Activated naive CD4-positive, alpha-beta T cell treated with anti-CD3 and anti-CD28 coated beads for 36 hours (primary cell): ENCODE measurements at regions not wholly inside any gene's neighbourhood (a gene's known extent, or its start where the extent isn't known, plus 50 kb on each side); places are given as distances from the start of the nearest gene placed in this dataset.
"Not testable (repeated sequence)": the region's sequence is repeated elsewhere in the genome, so short reads cannot be mapped to it uniquely, and the experiment has no call there.

Source experiments
- CTCF ChIA-PET: fragments of 350-600 bp; sonication (Branson Sonifier 250); formaldehyde crosslinking; loops from one replicate; lab custom pipeline; 2021; ENCODE audit warnings: antibody characterized with exemption; lab: Charles Lee
- DNase-seq: peaks from one replicate; pipeline ENCODE4 v3.0.0-alpha.2; 2020
- H3K27ac Mint-ChIP-seq: one replicate; pipeline ENCODE4 v1.8.0; 2021; ENCODE audit warnings: mild to moderate bottlenecking, mixed read lengths
- H3K27me3 Mint-ChIP-seq: one replicate; pipeline ENCODE4 v1.8.0; 2021; ENCODE audit warnings: low read depth, mixed read lengths
- H3K36me3 Mint-ChIP-seq: one replicate; pipeline ENCODE4 v1.8.0; 2021; ENCODE audit warnings: low read depth, mixed read lengths
- H3K4me1 Mint-ChIP-seq: one replicate; pipeline ENCODE4 v1.8.0; 2021; ENCODE audit warnings: low read depth, mixed read lengths
- H3K4me3 Mint-ChIP-seq: one replicate; pipeline ENCODE4 v1.8.0; 2021; ENCODE audit warnings: mild to moderate bottlenecking, moderate library complexity, mixed read lengths
- H3K9me3 Mint-ChIP-seq: one replicate; pipeline ENCODE4 v1.8.0; 2021; ENCODE audit warnings: mixed read lengths
- intact Hi-C: fragments of 100-400 bp; cut with micrococcal nuclease; formaldehyde crosslinking; loops from one replicate; pipeline ENCODE4 v1.15.1; 2023

DNA sequence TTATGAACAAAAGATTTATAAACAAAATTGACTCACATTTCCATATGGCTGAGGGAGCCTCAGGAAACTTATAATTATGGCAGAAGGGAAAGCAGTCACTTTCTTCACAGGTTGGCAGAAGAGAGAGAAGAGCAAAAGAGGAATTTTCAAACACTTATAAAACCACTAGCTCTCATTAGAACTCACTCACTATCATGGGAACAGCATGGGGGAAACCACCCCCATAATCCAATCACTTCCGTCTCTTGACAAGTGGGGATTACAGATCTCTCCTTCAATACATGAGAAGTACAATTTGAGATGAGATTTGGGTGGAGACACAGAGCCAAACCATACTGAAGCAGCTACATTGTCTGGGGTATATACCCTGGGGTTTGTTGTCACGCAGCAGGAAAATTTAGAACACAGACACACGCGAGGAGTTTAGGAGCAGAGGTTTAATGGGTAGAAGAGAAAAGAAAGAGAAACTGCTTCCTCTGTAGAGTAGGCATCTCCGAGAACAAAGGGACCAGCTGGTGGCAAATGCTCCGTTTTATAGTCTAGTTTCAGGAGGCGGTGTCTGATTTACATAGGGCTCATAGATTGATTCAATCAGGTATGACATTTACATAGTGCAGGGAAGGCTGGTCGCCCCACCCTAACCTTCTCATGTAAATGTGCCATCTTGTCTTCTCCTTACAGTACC is 2277.7 kb upstream of the AGA start:
- H3K4me1 Mint-ChIP-seq, result no peaks in the 10 kb centered on the region
- DNase-seq, result no peak
- no peak overlapping the region for H3K27ac Mint-ChIP-seq
- no peaks in the 10 kb centered on the region for H3K27me3 Mint-ChIP-seq
- H3K9me3 Mint-ChIP-seq, result peaks cover 12% of the 10 kb centered on the region
- no peaks in the 10 kb centered on the region for H3K36me3 Mint-ChIP-seq
- intact Hi-C loops, result no loop called here
- CTCF ChIA-PET, result no interaction called here
- H3K4me3 Mint-ChIP-seq, result no peak overlapping the region

GRCh38 chr4:179726491-179726890 is 2284.3 kb upstream of the AGA start:
- CTCF ChIA-PET, H3K27me3 Mint-ChIP-seq: not testable (repeated sequence)

DNA sequence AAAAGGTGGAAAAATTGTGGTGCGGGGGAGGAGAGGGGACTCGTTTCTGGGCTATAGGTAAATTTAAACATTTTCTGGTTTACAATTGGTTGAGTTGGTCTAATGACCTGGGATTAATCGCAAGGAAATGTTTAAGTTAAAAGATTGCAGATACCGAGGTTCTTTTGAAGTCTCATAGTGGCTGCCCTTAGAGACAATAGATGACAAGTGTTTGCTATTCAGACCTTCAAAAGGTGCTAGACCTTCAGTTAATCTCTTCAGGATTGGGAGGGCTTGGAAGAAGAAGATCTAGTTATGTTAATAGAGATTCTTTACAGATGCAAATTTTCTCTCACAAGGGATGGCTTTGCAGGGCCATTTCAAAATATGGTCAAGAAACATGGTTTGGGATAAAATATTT is 2286.1 kb upstream of the AGA start:
- H3K9me3 Mint-ChIP-seq, result peaks cover 5% of the 10 kb centered on the region
- no peak overlapping the region for H3K4me3 Mint-ChIP-seq
- H3K27me3 Mint-ChIP-seq, result no peaks in the 10 kb centered on the region
- no peaks in the 10 kb centered on the region for H3K4me1 Mint-ChIP-seq
- no peak for DNase-seq
- intact Hi-C loops, result no loop called here
- CTCF ChIA-PET, result no interaction called here
- H3K36me3 Mint-ChIP-seq, result no peaks in the 10 kb centered on the region
- no peak overlapping the region for H3K27ac Mint-ChIP-seq

More at GRCh38 chr4:179726491-179726890, 2284.3 kb upstream of the AGA start:
- H3K27ac Mint-ChIP-seq, H3K4me3 Mint-ChIP-seq, DNase-seq, intact Hi-C loops, H3K36me3 Mint-ChIP-seq, H3K9me3 Mint-ChIP-seq, H3K4me1 Mint-ChIP-seq: not testable (repeated sequence)

- intact Hi-C loops, CTCF ChIA-PET, H3K4me1 Mint-ChIP-seq, DNase-seq, H3K4me3 Mint-ChIP-seq, H3K27ac Mint-ChIP-seq, H3K27me3 Mint-ChIP-seq, H3K36me3 Mint-ChIP-seq, H3K9me3 Mint-ChIP-seq: not testable (repeated sequence)
Measured at GRCh38 chr4:179736820-179737219, 2294.6 kb upstream of the AGA start.

- no peak overlapping the region for H3K4me3 Mint-ChIP-seq
- H3K36me3 Mint-ChIP-seq, result no peaks in the 10 kb centered on the region
- intact Hi-C loops, result no loop called here
- CTCF ChIA-PET, result interaction anchor here (0.6 kb wide), 1 partner anchor 29 kb away, joined by 6 read pairs; no protein-coding TSS in a partner anchor
- no peak overlapping the region for H3K27ac Mint-ChIP-seq
- no peaks in the 10 kb centered on the region for H3K4me1 Mint-ChIP-seq
- no peak for DNase-seq
- H3K27me3 Mint-ChIP-seq, result no peaks in the 10 kb centered on the region
- H3K9me3 Mint-ChIP-seq, result no peaks in the 10 kb centered on the region
Measured at GRCh38 chr4:179738822-179739221, 2296.6 kb upstream of the AGA start.

DNA sequence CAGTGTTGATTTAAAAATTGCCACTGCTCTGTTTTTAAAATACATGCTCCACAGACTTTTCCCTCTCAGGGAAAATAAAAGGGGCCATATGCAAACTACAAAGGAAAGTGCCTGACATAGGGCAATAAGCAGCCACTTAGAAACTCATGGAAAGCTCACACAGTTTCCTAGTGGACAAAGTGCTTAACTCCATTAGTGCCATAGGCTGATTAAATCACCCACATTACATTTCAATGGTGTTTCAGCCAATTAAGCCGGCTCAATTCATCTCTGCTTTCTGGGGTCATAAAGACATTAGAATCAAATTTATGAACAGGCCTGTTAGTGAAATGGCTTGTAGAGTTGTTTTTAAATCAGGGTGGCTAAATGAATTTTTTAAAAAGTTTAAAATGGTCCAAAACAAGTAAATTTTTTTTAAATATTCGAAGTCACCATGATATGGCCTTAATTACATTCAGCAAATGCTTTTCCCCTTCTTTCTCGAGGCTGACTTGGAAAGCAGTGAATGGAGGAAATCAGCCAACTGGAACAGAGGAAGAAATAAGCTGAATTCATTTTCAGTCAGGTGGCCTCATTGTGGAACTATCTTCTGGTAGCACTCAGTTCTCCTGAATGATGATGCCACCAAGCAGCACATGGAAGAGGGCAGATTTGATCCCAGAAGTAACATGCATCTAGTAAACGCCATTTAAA is 2305.1 kb upstream of the AGA start:
- H3K27ac Mint-ChIP-seq, result no peak overlapping the region
- no peak for DNase-seq
- intact Hi-C loops, result no loop called here
- H3K27me3 Mint-ChIP-seq, result no peaks in the 10 kb centered on the region
- H3K9me3 Mint-ChIP-seq, result peaks cover 9% of the 10 kb centered on the region
- H3K4me3 Mint-ChIP-seq, result no peak overlapping the region
- CTCF ChIA-PET, result no interaction called here
- no peaks in the 10 kb centered on the region for H3K4me1 Mint-ChIP-seq
- no peaks in the 10 kb centered on the region for H3K36me3 Mint-ChIP-seq

GRCh38 chr4:179748837-179749236 is 2306.6 kb upstream of the AGA start:
- no peak overlapping the region for H3K27ac Mint-ChIP-seq
- DNase-seq, result no peak
- H3K4me3 Mint-ChIP-seq, result no peak overlapping the region
- H3K36me3 Mint-ChIP-seq, result no peaks in the 10 kb centered on the region
- CTCF ChIA-PET, result no interaction called here
- no peaks in the 10 kb centered on the region for H3K4me1 Mint-ChIP-seq
- no peaks in the 10 kb centered on the region for H3K27me3 Mint-ChIP-seq
- intact Hi-C loops, result no loop called here
- H3K9me3 Mint-ChIP-seq, result peaks cover 9% of the 10 kb centered on the region

DNA sequence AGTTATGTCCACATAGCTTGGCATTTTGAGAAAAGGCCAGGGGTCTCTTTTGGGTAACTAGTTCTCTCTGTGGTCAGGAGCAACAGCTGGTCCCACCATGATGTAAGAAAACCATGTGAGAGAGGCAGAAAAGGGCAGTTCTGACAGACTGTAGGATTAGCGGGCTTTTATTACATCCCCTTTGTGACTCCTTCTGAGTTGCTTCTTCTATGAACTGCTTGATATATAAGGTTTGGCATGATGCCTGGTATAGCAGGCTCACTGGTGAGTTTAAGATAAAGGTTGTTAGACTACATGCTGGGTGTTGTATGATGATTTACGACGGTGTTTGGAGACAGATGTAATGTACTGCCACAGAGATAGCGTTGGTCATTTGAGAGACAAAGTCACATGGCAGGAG is 2308.1 kb upstream of the AGA start:
- Mint-ChIP-seq H3K36me3 (no peaks in the 10 kb centered on the region), H3K9me3 (peaks cover 6% of the 10 kb centered on the region), H3K4me3 (no peak overlapping the region), H3K27ac (no peak overlapping the region), H3K4me1 (no peaks in the 10 kb centered on the region), H3K27me3 (no peaks in the 10 kb centered on the region)
- CTCF ChIA-PET, result no interaction called here
- no peak for DNase-seq
- intact Hi-C loops, result no loop called here

- DNase-seq, result no peak
- Mint-ChIP-seq H3K27me3 (no peaks in the 10 kb centered on the region), H3K36me3 (no peaks in the 10 kb centered on the region), H3K4me3 (no peak overlapping the region), H3K9me3 (peaks cover 4% of the 10 kb centered on the region), H3K4me1 (no peaks in the 10 kb centered on the region), H3K27ac (no peak overlapping the region)
- intact Hi-C loops, result no loop called here
- CTCF ChIA-PET, result no interaction called here
Measured at GRCh38 chr4:179751669-179752068, 2309.4 kb upstream of the AGA start.

DNA sequence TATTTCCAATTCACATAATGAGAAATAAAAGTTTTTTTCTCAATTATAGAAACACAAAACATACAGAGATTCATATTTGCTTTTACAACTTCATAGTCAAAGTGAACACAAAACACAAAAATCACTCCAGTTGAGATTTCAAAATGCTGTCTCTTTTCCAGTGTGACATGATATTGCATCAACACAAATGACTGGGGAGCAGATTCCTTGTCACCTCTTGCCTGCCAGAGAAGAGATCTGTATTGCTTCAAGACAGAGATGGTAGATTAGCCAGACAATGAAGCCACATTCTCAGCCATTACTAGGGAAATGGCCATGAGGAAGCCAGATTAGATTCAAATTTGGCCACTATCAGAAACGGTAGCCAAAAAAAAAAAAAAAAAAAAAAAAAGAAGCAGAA is 2313.1 kb upstream of the AGA start:
- CTCF ChIA-PET, result no interaction called here
- H3K4me1 Mint-ChIP-seq, result no peaks in the 10 kb centered on the region
- intact Hi-C loops, result no loop called here

GRCh38 chr4:179757641-179758040 is 2315.4 kb upstream of the AGA start:
- Mint-ChIP-seq H3K27me3 (no peaks in the 10 kb centered on the region), H3K27ac (no peak overlapping the region), H3K36me3 (no peaks in the 10 kb centered on the region), H3K4me3 (no peak overlapping the region), H3K4me1 (no peaks in the 10 kb centered on the region), H3K9me3 (peaks cover 4% of the 10 kb centered on the region)
- DNase-seq, result no peak
- intact Hi-C loops, result no loop called here
- CTCF ChIA-PET, result no interaction called here

More for the DNA sequence above, 2313.1 kb upstream of the AGA start:
- Mint-ChIP-seq H3K4me3 (no peak overlapping the region), H3K27ac (no peak overlapping the region), H3K27me3 (no peaks in the 10 kb centered on the region), H3K9me3 (peaks cover 2% of the 10 kb centered on the region), H3K36me3 (no peaks in the 10 kb centered on the region)
- DNase-seq, result no peak

DNA sequence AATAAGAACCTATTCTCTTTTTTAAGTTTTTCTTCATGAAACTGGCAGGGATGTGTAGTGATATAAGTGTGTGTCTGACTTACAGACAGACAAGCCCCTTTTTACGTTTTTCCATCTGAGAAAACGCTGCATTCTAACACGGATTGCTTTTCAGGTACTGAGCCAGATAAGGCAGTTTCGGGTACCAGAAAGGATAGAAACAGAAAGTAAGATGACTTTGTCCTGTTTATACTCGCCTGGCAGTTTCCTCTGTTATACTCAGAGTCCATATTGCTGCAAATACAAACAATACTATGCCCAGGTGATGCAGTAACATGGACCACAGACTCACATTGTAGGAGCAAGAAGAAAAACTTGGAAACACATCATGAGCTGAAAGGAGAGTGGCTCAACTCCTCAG is 2320.6 kb upstream of the AGA start:
- CTCF ChIA-PET, result no interaction called here
- Mint-ChIP-seq H3K27ac (no peak overlapping the region), H3K4me1 (no peaks in the 10 kb centered on the region), H3K9me3 (peaks cover 11% of the 10 kb centered on the region), H3K36me3 (no peaks in the 10 kb centered on the region), H3K4me3 (no peak overlapping the region), H3K27me3 (no peaks in the 10 kb centered on the region)
- DNase-seq, result no peak
- intact Hi-C loops, result no loop called here

GRCh38 chr4:179766938-179767337 is 2324.7 kb upstream of the AGA start:
- CTCF ChIA-PET, result no interaction called here
- Mint-ChIP-seq H3K27ac (no peak overlapping the region), H3K4me3 (no peak overlapping the region), H3K9me3 (peaks cover 11% of the 10 kb centered on the region), H3K36me3 (no peaks in the 10 kb centered on the region), H3K4me1 (no peaks in the 10 kb centered on the region), H3K27me3 (no peaks in the 10 kb centered on the region)
- intact Hi-C loops, result no loop called here
- no peak for DNase-seq
